ENCODE measurements at regions not wholly inside any gene's neighbourhood (a gene's known extent, or its start where the extent isn't known, plus 50 kb on each side); places are given as distances from the start of the nearest gene placed in this dataset.

- TF ChIP-seq CTCF (IDR thresholded peaks at IDR 0.05; ENCODE audit: insufficient read depth, low read length), result no peak
- no peak for TF ChIP-seq POLR2AphosphoS5 (IDR thresholded peaks at IDR 0.05; ENCODE audit: low read depth)
Measured at GRCh38 chr19:5244351-5244750, 96.3 kb downstream of the PTPRS start.
